GM12878 (cell line): ENCODE measurements at regions not wholly inside any gene's neighbourhood (a gene's known extent, or its start where the extent isn't known, plus 50 kb on each side); places are given as distances from the start of the nearest gene placed in this dataset.

Experiments used
- ATAC-seq: fragments of 200-7000 bp; cut with Tn5 transposase; 3 replicates; pipeline ENCODE4 v1.9.1; 2020; ENCODE audit warnings: mild to moderate bottlenecking, moderate library complexity
- BruUV-seq: library from RNA; stranded (reverse); fragments of 400-500 nt; replicated peaks from 2 replicates; lab custom pipeline; 2021; lab: Mats Ljungman, UMichigan
- CTCF ChIA-PET: fragments of 300-600 bp; sonication (Branson Sonifier 250); formaldehyde crosslinking; extraction: SDS; loops from one replicate; lab custom pipeline; 2021; ENCODE audit warnings: inconsistent platforms; lab: Yijun Ruan, JAX
- POLR2A ChIA-PET: fragments of 350-600 bp; formaldehyde crosslinking; extraction: SDS; loops from one replicate; lab custom pipeline; 2021; ENCODE audit warnings: inconsistent platforms; lab: Charles Lee
- RAD21 ChIA-PET: fragments of 300-600 bp; sonication (Branson Sonifier 250); formaldehyde crosslinking; loops from one replicate; lab custom pipeline; 2023; ENCODE audit warnings: antibody characterized with exemption; ENCODE audit not compliant: unreplicated experiment; lab: Charles Lee
- SMC1A ChIA-PET: fragments of 300-600 bp; sonication (Branson Sonifier 250); formaldehyde crosslinking; loops from one replicate; lab custom pipeline; 2023; ENCODE audit not compliant: unreplicated experiment, uncharacterized antibody; lab: Charles Lee
- DNase-seq: peaks from one replicate; pipeline ENCODE4 v3.0.0-alpha.2; 2011; ENCODE audit warnings: low read depth, low spot score
- FAIRE-seq: peaks from 3 replicates; lab custom pipeline; 2011; peaks lifted over from hg19 to GRCh38; lab: Jason Lieb, UNC
- H2AFZ ChIP-seq: 2 replicates; pipeline ENCODE4 v1.6.0; 2011; ENCODE audit warnings: low read depth, low read length, control low read depth; ENCODE audit not compliant: control insufficient read depth
- H3K27ac ChIP-seq: 2 replicates; pipeline ENCODE4 v1.5.1; 2011; ENCODE audit warnings: control low read depth; ENCODE audit not compliant: control insufficient read depth, insufficient read depth
- H3K27me3 ChIP-seq, 2 experiments: replicated peaks in 1 of 2; 2 replicates each; pipeline versions ENCODE4 v1.6.0 to v1.6.1; 2011; ENCODE audit warnings: low read length in 1 of 2; ENCODE audit not compliant: control insufficient read depth in 2 of 2, insufficient read depth in 2 of 2
- H3K36me3 ChIP-seq, 2 experiments: 2 replicates each; pipeline ENCODE4 v1.5.1; 2011; ENCODE audit warnings: low read length in 1 of 2; ENCODE audit not compliant: control insufficient read depth in 2 of 2, insufficient read depth in 2 of 2
- H3K4me1 ChIP-seq: 2 replicates; pipeline ENCODE4 v1.6.1; 2011; ENCODE audit warnings: mild to moderate bottlenecking, low read length, moderate library complexity, mixed read lengths; ENCODE audit not compliant: control insufficient read depth, insufficient read depth
- H3K4me2 ChIP-seq: 2 replicates; pipeline ENCODE4 v1.6.0; 2011; ENCODE audit warnings: control low read depth; ENCODE audit not compliant: control insufficient read depth, insufficient read depth
- H3K4me3 ChIP-seq: fragments of 200-600 bp; sonication (generic); 2 replicates; pipeline ENCODE4 v1.5.1; 2016
- H3K79me2 ChIP-seq: 2 replicates; pipeline ENCODE4 v1.6.0; 2011; ENCODE audit warnings: low read length; ENCODE audit not compliant: control insufficient read depth, insufficient read depth
- H3K9ac ChIP-seq: 2 replicates; pipeline ENCODE4 v1.8.0; 2011; ENCODE audit warnings: low read length, control low read depth, mixed read lengths; ENCODE audit not compliant: control insufficient read depth, insufficient read depth
- H3K9me3 ChIP-seq: replicated peaks from 3 replicates; pipeline ENCODE4 v1.5.1; 2011; ENCODE audit warnings: mild to moderate bottlenecking, low read length; ENCODE audit not compliant: control insufficient read depth, insufficient read depth
- H4K20me1 ChIP-seq: 2 replicates; pipeline ENCODE4 v1.6.0; 2011; ENCODE audit not compliant: control insufficient read depth, insufficient read depth
- CHD4 ChIP-seq: fragments of 200-600 bp; sonication (generic); IDR thresholded peaks from 2 replicates; pipeline ENCODE4 v1.6.1; 2016; ENCODE audit warnings: mild to moderate bottlenecking
- CREM ChIP-seq: IDR thresholded peaks from 2 replicates; pipeline ENCODE4 v1.6.1; 2014; ENCODE audit warnings: antibody characterized with exemption, low read depth
- KAT2A ChIP-seq: conservative IDR thresholded peaks from 2 replicates; pipeline ENCODE4 v1.6.1; 2011; ENCODE audit warnings: low read depth, low read length; ENCODE audit not compliant: control insufficient read depth
- MEF2A ChIP-seq: IDR thresholded peaks from 2 replicates; pipeline ENCODE4 v1.6.1; 2011; ENCODE audit warnings: low read depth, mild to moderate bottlenecking, low read length, moderate library complexity; ENCODE audit not compliant: insufficient read depth
- PKNOX1 ChIP-seq: fragments of 450-650 bp; IDR thresholded peaks from 2 replicates; pipeline ENCODE4 v1.6.1; 2016; ENCODE audit warnings: mild to moderate bottlenecking
- PRDM15 ChIP-seq: fragments of 450-650 bp; formaldehyde crosslinking; IDR thresholded peaks from 2 replicates; pipeline ENCODE4 v1.4.0; 2020; ENCODE audit warnings: mild to moderate bottlenecking, moderate library complexity
- RB1 ChIP-seq: fragments of 450-650 bp; formaldehyde crosslinking; IDR thresholded peaks from 2 replicates; pipeline ENCODE4 v1.6.1; 2017; ENCODE audit warnings: mild to moderate bottlenecking, borderline replicate concordance
- SP1 ChIP-seq: IDR thresholded peaks from one replicate; pipeline ENCODE4 v1.6.1; 2011; ENCODE audit warnings: low read depth, low read length
- SREBF2 ChIP-seq: IDR thresholded peaks from 2 replicates; pipeline ENCODE4 v1.6.1; 2012; ENCODE audit warnings: mild to moderate bottlenecking, low read length
- SUPT20H ChIP-seq: IDR thresholded peaks from 2 replicates; pipeline ENCODE4 v1.6.1; 2011; ENCODE audit warnings: low read depth, mild to moderate bottlenecking, low read length, moderate library complexity, borderline replicate concordance; ENCODE audit not compliant: control insufficient read depth
- WRNIP1 ChIP-seq: IDR thresholded peaks from 2 replicates; pipeline ENCODE4 v1.6.1; 2011; ENCODE audit warnings: low read depth, low read length, improper control_type of control experiment, borderline replicate concordance
- ZNF207 ChIP-seq: fragments of 450-650 bp; IDR thresholded peaks from 2 replicates; pipeline ENCODE4 v1.6.1; 2014; ENCODE audit warnings: antibody characterized with exemption, mild to moderate bottlenecking, borderline replicate concordance
- ZSCAN29 ChIP-seq: fragments of 450-650 bp; IDR thresholded peaks from 2 replicates; pipeline ENCODE4 v1.6.1; 2017; ENCODE audit warnings: mild to moderate bottlenecking, moderate library complexity
- WGBS: methylation state at CpG from one replicate; pipeline ENCODE4 v1.1.6; 2016; ENCODE audit warnings: low lambda C conversion rate; ENCODE audit not compliant: insufficient replicate concordance, insufficient coverage; ENCODE audit errors: missing lambda C conversion rate; 5-methylcytosine and 5-hydroxymethylcytosine counted together
- in situ Hi-C: fragments of 300-500 bp; cut with MboI; formaldehyde crosslinking; loops from 9 replicates; pipeline ENCODE4 v1.14.3; 2018; ENCODE audit warnings: mixed read lengths
- intact Hi-C: fragments of 100-400 bp; cut with micrococcal nuclease; formaldehyde crosslinking; loops from one replicate; pipeline ENCODE4 v1.14.2; 2022; ENCODE audit not compliant: unreplicated experiment
- TF ChIP-seq, protein P1 (sequence below): fragments of 450-650 bp; IDR thresholded peaks from 2 replicates; pipeline ENCODE4 v1.6.1; 2017; ENCODE audit warnings: mild to moderate bottlenecking
- TF ChIP-seq, protein P2 (sequence below): fragments of 450-650 bp; IDR thresholded peaks from 2 replicates; pipeline ENCODE4 v1.6.1; 2017; ENCODE audit warnings: low read depth, mild to moderate bottlenecking, moderate library complexity

DNA sequence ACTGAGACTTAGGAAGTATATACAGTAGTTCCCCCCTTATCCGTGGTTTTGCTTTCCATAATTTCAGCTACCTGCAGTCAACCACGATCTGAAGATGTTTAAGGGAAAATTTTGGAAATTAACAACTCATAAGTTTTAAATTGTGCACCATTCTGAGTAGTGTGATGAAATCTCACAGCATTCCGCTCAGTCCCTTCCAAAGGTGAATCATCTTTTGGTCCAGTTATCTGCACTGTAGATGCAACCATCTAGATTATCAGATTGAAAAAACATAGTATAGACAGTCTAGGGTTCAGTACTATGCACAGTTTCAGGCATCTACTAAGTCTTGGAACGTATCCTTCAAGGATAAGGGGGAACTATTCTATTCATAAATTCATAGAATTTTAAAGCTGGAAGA is 109.0 kb downstream of the ANXA3 start:
- in situ Hi-C loops = no loop called here

More for the DNA sequence above, 109.0 kb downstream of the ANXA3 start:
- CTCF ChIA-PET = interaction anchor here (1.1 to 3.3 kb wide), 7 partner anchors 9 to 203 kb away, joined by 3 to 15 read pairs (median 10); no protein-coding TSS in a partner anchor
- Histone ChIP-seq H3K27me3 (peaks cover 0 to 1% of the 10 kb centered on the region in 2 experiments; a peak in 1 of 4 replicates), H3K9ac (no peak overlapping the region), H3K4me1 (peaks cover 35% of the 10 kb centered on the region), H3K27ac (no peak overlapping the region), H3K9me3 (no peaks in the 10 kb centered on the region), H3K79me2 (no peaks in the 10 kb centered on the region), H4K20me1 (no peaks in the 10 kb centered on the region), H3K4me3 (no peak overlapping the region), H3K4me2 (no peak overlapping the region), H3K36me3 (no peaks in the 10 kb centered on the region), H2AFZ (no peak overlapping the region)
- FAIRE-seq = no peak
- TF ChIP-seq PKNOX1 = no peak
- no peak for TF ChIP-seq MEF2A
- no peak for TF ChIP-seq CHD4
- TF ChIP-seq ZNF207 = no peak
- no peak for TF ChIP-seq CREM
- no peak for TF ChIP-seq ZSCAN29
- no peak for TF ChIP-seq KAT2A
- TF ChIP-seq, protein P1, sequence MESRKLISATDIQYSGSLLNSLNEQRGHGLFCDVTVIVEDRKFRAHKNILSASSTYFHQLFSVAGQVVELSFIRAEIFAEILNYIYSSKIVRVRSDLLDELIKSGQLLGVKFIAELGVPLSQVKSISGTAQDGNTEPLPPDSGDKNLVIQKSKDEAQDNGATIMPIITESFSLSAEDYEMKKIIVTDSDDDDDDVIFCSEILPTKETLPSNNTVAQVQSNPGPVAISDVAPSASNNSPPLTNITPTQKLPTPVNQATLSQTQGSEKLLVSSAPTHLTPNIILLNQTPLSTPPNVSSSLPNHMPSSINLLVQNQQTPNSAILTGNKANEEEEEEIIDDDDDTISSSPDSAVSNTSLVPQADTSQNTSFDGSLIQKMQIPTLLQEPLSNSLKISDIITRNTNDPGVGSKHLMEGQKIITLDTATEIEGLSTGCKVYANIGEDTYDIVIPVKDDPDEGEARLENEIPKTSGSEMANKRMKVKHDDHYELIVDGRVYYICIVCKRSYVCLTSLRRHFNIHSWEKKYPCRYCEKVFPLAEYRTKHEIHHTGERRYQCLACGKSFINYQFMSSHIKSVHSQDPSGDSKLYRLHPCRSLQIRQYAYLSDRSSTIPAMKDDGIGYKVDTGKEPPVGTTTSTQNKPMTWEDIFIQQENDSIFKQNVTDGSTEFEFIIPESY = no peak
- TF ChIP-seq, protein P2, sequence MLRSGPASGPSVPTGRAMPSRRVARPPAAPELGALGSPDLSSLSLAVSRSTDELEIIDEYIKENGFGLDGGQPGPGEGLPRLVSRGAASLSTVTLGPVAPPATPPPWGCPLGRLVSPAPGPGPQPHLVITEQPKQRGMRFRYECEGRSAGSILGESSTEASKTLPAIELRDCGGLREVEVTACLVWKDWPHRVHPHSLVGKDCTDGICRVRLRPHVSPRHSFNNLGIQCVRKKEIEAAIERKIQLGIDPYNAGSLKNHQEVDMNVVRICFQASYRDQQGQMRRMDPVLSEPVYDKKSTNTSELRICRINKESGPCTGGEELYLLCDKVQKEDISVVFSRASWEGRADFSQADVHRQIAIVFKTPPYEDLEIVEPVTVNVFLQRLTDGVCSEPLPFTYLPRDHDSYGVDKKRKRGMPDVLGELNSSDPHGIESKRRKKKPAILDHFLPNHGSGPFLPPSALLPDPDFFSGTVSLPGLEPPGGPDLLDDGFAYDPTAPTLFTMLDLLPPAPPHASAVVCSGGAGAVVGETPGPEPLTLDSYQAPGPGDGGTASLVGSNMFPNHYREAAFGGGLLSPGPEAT = no peak
- no peak for TF ChIP-seq SUPT20H
- TF ChIP-seq PRDM15 = no peak
- no peak for TF ChIP-seq WRNIP1
- no peak for TF ChIP-seq SP1
- TF ChIP-seq RB1 = no peak
- no peak for TF ChIP-seq SREBF2
- RAD21 ChIA-PET = interaction anchor here (0.9 to 2.2 kb wide), 6 partner anchors 13 to 203 kb away, joined by 3 to 15 read pairs (median 8); no protein-coding TSS in a partner anchor
- DNase-seq = no peak
- intact Hi-C loops = loop anchor here (5.0 kb wide), 2 partner anchors 117 to 202 kb away; partner anchors contain the start of gene BMP2K
- WGBS = 83% methylated on average over 4 of the region's 4 CpGs
- no peak for ATAC-seq
- POLR2A ChIA-PET = no interaction called here
- no TSS peak for BruUV-seq
- SMC1A ChIA-PET = interaction anchor here (0.6 to 6.9 kb wide), 17 partner anchors 10 to 201 kb away, joined by 3 to 79 read pairs (median 5); no protein-coding TSS in a partner anchor
